SK-N-SH (cell line): ENCODE measurements at regions not wholly inside any gene's neighbourhood (a gene's known extent, or its start where the extent isn't known, plus 50 kb on each side); places are given as distances from the start of the nearest gene placed in this dataset.

ENCODE experiments used
- CHD2 ChIP-seq: fragments of 150-350 bp; IDR thresholded peaks from 2 replicates; pipeline ENCODE4 v1.6.1; 2018; ENCODE audit warnings: low read length; ENCODE audit not compliant: partially characterized antibody
- EZH2phosphoT487 ChIP-seq: fragments of 200-600 bp; sonication (generic); IDR thresholded peaks from 2 replicates; pipeline ENCODE4 v1.6.1; 2017; ENCODE audit warnings: low read depth, mixed run types, mild to moderate bottlenecking, antibody characterized with exemption, moderate library complexity, borderline replicate concordance
- FOSL2 ChIP-seq: IDR thresholded peaks from 2 replicates; pipeline ENCODE4 v1.4.0; 2012; ENCODE audit warnings: low read depth, mild to moderate bottlenecking, moderate library complexity, borderline replicate concordance
- FOXM1 ChIP-seq: IDR thresholded peaks from 2 replicates; pipeline ENCODE4 v1.4.0; 2012; ENCODE audit warnings: low read depth, mild to moderate bottlenecking
- GATA2 ChIP-seq: sonication (generic); formaldehyde crosslinking; IDR thresholded peaks from 2 replicates; pipeline ENCODE4 v1.5.0; 2020; ENCODE audit warnings: mild to moderate bottlenecking, missing genetic modification reagents
- POLR2AphosphoS5 ChIP-seq: IDR thresholded peaks from 2 replicates; pipeline ENCODE4 v1.6.1; 2012; ENCODE audit warnings: low read depth, low read length
- RFX5 ChIP-seq: IDR thresholded peaks from 2 replicates; pipeline ENCODE4 v1.6.1; 2012; ENCODE audit warnings: mild to moderate bottlenecking, improper control_type of control experiment, low read length
- RXRA ChIP-seq: IDR thresholded peaks from 2 replicates; pipeline ENCODE4 v1.4.0; 2012; ENCODE audit warnings: low read depth, mild to moderate bottlenecking, borderline replicate concordance
- SMC3 ChIP-seq: IDR thresholded peaks from 2 replicates; pipeline ENCODE4 v1.6.1; 2012; ENCODE audit warnings: low read depth, low read length, improper control_type of control experiment
- TAF1 ChIP-seq: IDR thresholded peaks from 2 replicates; pipeline ENCODE4 v1.6.1; 2012; ENCODE audit warnings: low read depth, mild to moderate bottlenecking, low read length, moderate library complexity, borderline replicate concordance
- YY1 ChIP-seq: IDR thresholded peaks from 2 replicates; pipeline ENCODE4 v1.4.0; 2012; ENCODE audit warnings: low read depth, mild to moderate bottlenecking
- TF ChIP-seq, protein P1 (sequence below): IDR thresholded peaks from 2 replicates; pipeline ENCODE4 v1.6.1; 2012; ENCODE audit warnings: mild to moderate bottlenecking, low read depth, low read length, moderate library complexity
- TF ChIP-seq, protein P2 (sequence below): fragments of 150-350 bp; IDR thresholded peaks from 2 replicates; pipeline ENCODE4 v1.6.1; 2016; ENCODE audit warnings: mild to moderate bottlenecking, low read depth, low read length
- TF ChIP-seq, protein P3 (sequence below): fragments of 150-350 bp; IDR thresholded peaks from 2 replicates; pipeline ENCODE4 v1.6.1; 2017; ENCODE audit warnings: antibody characterized with exemption, low read length, low read depth, borderline replicate concordance
- TF ChIP-seq, protein P4 (sequence below): IDR thresholded peaks from 2 replicates; pipeline ENCODE4; 2012

DNA sequence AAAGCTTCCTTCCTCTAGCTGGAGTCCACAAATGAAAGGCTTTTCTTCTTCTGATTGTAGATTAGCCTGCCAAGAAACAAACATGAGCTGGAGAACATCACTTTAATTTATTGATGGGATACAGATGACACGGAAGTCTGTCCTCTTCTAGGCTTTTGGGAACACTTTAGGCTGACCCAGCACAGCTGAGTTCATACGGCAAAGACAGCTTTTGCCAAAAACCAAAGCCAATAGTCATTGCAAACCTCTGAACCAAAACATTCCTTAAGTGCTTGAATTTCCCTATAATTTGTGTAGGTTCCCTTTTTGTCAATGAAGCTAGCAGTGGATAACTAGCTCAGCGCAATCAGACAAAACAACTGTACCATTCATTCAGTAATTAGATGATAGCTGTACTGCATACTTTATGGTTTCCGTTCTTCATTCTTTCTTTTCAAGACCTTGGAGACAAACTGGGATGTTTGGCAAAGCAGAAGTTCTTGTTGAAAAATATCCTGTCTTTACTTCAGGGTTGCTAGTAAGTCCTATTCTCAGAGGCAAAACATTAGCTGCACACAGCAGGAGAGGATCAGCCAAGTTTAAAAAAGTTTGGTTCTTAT is 95.7 kb upstream of the SPRY2 start (continued):
- TF ChIP-seq, protein P1, sequence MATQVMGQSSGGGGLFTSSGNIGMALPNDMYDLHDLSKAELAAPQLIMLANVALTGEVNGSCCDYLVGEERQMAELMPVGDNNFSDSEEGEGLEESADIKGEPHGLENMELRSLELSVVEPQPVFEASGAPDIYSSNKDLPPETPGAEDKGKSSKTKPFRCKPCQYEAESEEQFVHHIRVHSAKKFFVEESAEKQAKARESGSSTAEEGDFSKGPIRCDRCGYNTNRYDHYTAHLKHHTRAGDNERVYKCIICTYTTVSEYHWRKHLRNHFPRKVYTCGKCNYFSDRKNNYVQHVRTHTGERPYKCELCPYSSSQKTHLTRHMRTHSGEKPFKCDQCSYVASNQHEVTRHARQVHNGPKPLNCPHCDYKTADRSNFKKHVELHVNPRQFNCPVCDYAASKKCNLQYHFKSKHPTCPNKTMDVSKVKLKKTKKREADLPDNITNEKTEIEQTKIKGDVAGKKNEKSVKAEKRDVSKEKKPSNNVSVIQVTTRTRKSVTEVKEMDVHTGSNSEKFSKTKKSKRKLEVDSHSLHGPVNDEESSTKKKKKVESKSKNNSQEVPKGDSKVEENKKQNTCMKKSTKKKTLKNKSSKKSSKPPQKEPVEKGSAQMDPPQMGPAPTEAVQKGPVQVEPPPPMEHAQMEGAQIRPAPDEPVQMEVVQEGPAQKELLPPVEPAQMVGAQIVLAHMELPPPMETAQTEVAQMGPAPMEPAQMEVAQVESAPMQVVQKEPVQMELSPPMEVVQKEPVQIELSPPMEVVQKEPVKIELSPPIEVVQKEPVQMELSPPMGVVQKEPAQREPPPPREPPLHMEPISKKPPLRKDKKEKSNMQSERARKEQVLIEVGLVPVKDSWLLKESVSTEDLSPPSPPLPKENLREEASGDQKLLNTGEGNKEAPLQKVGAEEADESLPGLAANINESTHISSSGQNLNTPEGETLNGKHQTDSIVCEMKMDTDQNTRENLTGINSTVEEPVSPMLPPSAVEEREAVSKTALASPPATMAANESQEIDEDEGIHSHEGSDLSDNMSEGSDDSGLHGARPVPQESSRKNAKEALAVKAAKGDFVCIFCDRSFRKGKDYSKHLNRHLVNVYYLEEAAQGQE: no peak
- no peak for TF ChIP-seq SMC3
- TF ChIP-seq FOXM1: no peak
- TF ChIP-seq CHD2: no peak
- TF ChIP-seq, protein P2, sequence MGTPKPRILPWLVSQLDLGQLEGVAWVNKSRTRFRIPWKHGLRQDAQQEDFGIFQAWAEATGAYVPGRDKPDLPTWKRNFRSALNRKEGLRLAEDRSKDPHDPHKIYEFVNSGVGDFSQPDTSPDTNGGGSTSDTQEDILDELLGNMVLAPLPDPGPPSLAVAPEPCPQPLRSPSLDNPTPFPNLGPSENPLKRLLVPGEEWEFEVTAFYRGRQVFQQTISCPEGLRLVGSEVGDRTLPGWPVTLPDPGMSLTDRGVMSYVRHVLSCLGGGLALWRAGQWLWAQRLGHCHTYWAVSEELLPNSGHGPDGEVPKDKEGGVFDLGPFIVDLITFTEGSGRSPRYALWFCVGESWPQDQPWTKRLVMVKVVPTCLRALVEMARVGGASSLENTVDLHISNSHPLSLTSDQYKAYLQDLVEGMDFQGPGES: no peak
- TF ChIP-seq, protein P3, sequence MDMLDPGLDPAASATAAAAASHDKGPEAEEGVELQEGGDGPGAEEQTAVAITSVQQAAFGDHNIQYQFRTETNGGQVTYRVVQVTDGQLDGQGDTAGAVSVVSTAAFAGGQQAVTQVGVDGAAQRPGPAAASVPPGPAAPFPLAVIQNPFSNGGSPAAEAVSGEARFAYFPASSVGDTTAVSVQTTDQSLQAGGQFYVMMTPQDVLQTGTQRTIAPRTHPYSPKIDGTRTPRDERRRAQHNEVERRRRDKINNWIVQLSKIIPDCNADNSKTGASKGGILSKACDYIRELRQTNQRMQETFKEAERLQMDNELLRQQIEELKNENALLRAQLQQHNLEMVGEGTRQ: no peak
- TF ChIP-seq RXRA: peak; percentile 36; the same call in 1 of the 2 replicates
- 0 out of 2 replicates have a peak, but pooled peaks have one; percentile 8 for TF ChIP-seq FOSL2
- TF ChIP-seq YY1: no peak
- TF ChIP-seq, protein P4, sequence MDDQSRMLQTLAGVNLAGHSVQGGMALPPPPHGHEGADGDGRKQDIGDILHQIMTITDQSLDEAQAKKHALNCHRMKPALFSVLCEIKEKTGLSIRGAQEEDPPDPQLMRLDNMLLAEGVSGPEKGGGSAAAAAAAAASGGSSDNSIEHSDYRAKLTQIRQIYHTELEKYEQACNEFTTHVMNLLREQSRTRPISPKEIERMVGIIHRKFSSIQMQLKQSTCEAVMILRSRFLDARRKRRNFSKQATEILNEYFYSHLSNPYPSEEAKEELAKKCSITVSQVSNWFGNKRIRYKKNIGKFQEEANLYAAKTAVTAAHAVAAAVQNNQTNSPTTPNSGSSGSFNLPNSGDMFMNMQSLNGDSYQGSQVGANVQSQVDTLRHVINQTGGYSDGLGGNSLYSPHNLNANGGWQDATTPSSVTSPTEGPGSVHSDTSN: peak; percentile 84
- no peak for TF ChIP-seq EZH2phosphoT487
- no peak for TF ChIP-seq RFX5
- peak; percentile 63; the same call in 1 of the 2 replicates for TF ChIP-seq POLR2AphosphoS5
- no peak for TF ChIP-seq TAF1
- no peak for TF ChIP-seq GATA2
